H9 (cell line): ENCODE measurements at regions not wholly inside any gene's neighbourhood (a gene's known extent, or its start where the extent isn't known, plus 50 kb on each side); places are given as distances from the start of the nearest gene placed in this dataset.
A peak's percentile ranks its signal among the peaks of the same experiment; 100 is the strongest.

ENCODE experiments used
- DNase-seq: peaks from one replicate; pipeline ENCODE4 v3.0.0-alpha.2; 2017
- H2AFZ ChIP-seq: one replicate; pipeline ENCODE4 v1.6.1; 2013; ENCODE audit warnings: mild to moderate bottlenecking, low read length, control low read depth, moderate library complexity
- H2AK5ac ChIP-seq: 2 replicates; pipeline ENCODE4 v1.6.1; 2013; ENCODE audit warnings: low read length, control low read depth, mixed read lengths; ENCODE audit not compliant: insufficient read length
- H2BK120ac ChIP-seq: one replicate; pipeline ENCODE4 v1.6.1; 2013; ENCODE audit warnings: low read depth, mild to moderate bottlenecking, low read length, control low read depth, inconsistent platforms; ENCODE audit not compliant: poor library complexity, severe bottlenecking
- H2BK12ac ChIP-seq: 2 replicates; pipeline ENCODE4 v1.6.1; 2013; ENCODE audit warnings: low read length, control low read depth, mixed read lengths, low read depth; ENCODE audit not compliant: insufficient read length
- H2BK15ac ChIP-seq: 2 replicates; pipeline ENCODE4 v1.6.1; 2013; ENCODE audit warnings: low read depth, low read length, control low read depth
- H2BK20ac ChIP-seq: one replicate; pipeline ENCODE4 v1.6.1; 2013; ENCODE audit warnings: low read depth, mild to moderate bottlenecking, low read length, control low read depth, inconsistent platforms; ENCODE audit not compliant: poor library complexity, severe bottlenecking
- H2BK5ac ChIP-seq: 2 replicates; pipeline ENCODE4 v1.6.1; 2013; ENCODE audit warnings: low read length, control low read depth, mixed read lengths; ENCODE audit not compliant: insufficient read length
- H3K14ac ChIP-seq: 2 replicates; pipeline ENCODE4 v1.6.1; 2013; ENCODE audit warnings: low read length, control low read depth; ENCODE audit not compliant: insufficient read depth
- H3K18ac ChIP-seq: 2 replicates; pipeline ENCODE4 v1.6.1; 2013; ENCODE audit warnings: low read depth, mild to moderate bottlenecking, mixed read lengths, low read length, control low read depth; ENCODE audit not compliant: insufficient read length
- H3K23ac ChIP-seq: 2 replicates; pipeline ENCODE4 v1.6.1; 2013; ENCODE audit warnings: low read length, control low read depth, mixed read lengths, low read depth; ENCODE audit not compliant: insufficient read length
- H3K23me2 ChIP-seq: 2 replicates; pipeline ENCODE4 v1.6.1; 2013; ENCODE audit warnings: low read depth, mild to moderate bottlenecking, mixed read lengths, low read length, control low read depth; ENCODE audit not compliant: insufficient read length, poor library complexity, severe bottlenecking
- H3K27ac ChIP-seq: 2 replicates; pipeline ENCODE4 v1.5.1; 2013; ENCODE audit warnings: low read length, control low read depth, mixed read lengths, low read depth; ENCODE audit not compliant: insufficient read length
- H3K27me3 ChIP-seq: 2 replicates; pipeline ENCODE4 v1.6.1; 2013; ENCODE audit warnings: low read length, control low read depth, inconsistent platforms; ENCODE audit not compliant: insufficient read depth
- H3K4ac ChIP-seq: 2 replicates; pipeline ENCODE4 v1.6.1; 2013; ENCODE audit warnings: low read depth, mild to moderate bottlenecking, control low read depth, inconsistent platforms, low read length, moderate library complexity
- H3K4me1 ChIP-seq: 2 replicates; pipeline ENCODE4 v1.6.1; 2013; ENCODE audit warnings: low read length, control low read depth, inconsistent platforms; ENCODE audit not compliant: insufficient read depth
- H3K4me2 ChIP-seq: 2 replicates; pipeline ENCODE4 v1.6.1; 2013; ENCODE audit warnings: low read length, control low read depth, mixed read lengths; ENCODE audit not compliant: insufficient read length, insufficient read depth
- H3K56ac ChIP-seq: 2 replicates; pipeline ENCODE4 v1.6.1; 2013; ENCODE audit warnings: low read depth, mild to moderate bottlenecking, mixed read lengths, low read length, control low read depth; ENCODE audit not compliant: insufficient read length
- H3K79me1 ChIP-seq: 2 replicates; pipeline ENCODE4 v1.6.1; 2013; ENCODE audit warnings: low read depth, mild to moderate bottlenecking, moderate library complexity, low read length, control low read depth, inconsistent platforms; ENCODE audit not compliant: insufficient read depth, poor library complexity, severe bottlenecking
- H3K79me2 ChIP-seq: 2 replicates; pipeline ENCODE4 v1.6.1; 2013; ENCODE audit warnings: low read length, control low read depth, inconsistent platforms; ENCODE audit not compliant: insufficient read depth
- H3K9ac ChIP-seq: 2 replicates; pipeline ENCODE4 v1.6.1; 2013; ENCODE audit warnings: low read length, control low read depth, mixed read lengths; ENCODE audit not compliant: insufficient read length; ENCODE audit errors: extremely low read depth
- H3K9me3 ChIP-seq: one replicate; pipeline ENCODE4 v1.6.1; 2013; ENCODE audit warnings: low read depth, low read length, inconsistent platforms; ENCODE audit not compliant: control insufficient read depth
- H3T11ph ChIP-seq: one replicate; pipeline ENCODE4 v1.6.1; 2013; ENCODE audit warnings: mild to moderate bottlenecking, low read length, control low read depth, inconsistent platforms
- H4K20me1 ChIP-seq: one replicate; pipeline ENCODE4 v1.6.1; 2013; ENCODE audit not compliant: control insufficient read depth, insufficient read length, insufficient read depth
- H4K5ac ChIP-seq: 2 replicates; pipeline ENCODE4 v1.6.1; 2013; ENCODE audit warnings: low read depth, mild to moderate bottlenecking, mixed read lengths, low read length, control low read depth; ENCODE audit not compliant: insufficient read length
- H4K8ac ChIP-seq: replicated peaks from 2 replicates; pipeline ENCODE4 v1.6.1; 2013; ENCODE audit warnings: low read length, control low read depth, mixed read lengths, low read depth; ENCODE audit not compliant: insufficient read length
- H4K91ac ChIP-seq: 2 replicates; pipeline ENCODE4 v1.6.1; 2013; ENCODE audit warnings: low read depth, mild to moderate bottlenecking, moderate library complexity, mixed read lengths, low read length, control low read depth; ENCODE audit not compliant: insufficient read length
- H3K27ac Mint-ChIP-seq, 3 experiments: 2 replicates in 2 of 3; 3 replicates in 1 of 3; pipeline ENCODE4 v1.8.0; 2020 to 2021; ENCODE audit warnings: mixed read lengths in 3 of 3, mild to moderate bottlenecking in 1 of 3, moderate library complexity in 1 of 3
- H3K27me3 Mint-ChIP-seq: 2 replicates; pipeline ENCODE4 v1.8.0; 2021; ENCODE audit warnings: low read depth, mild to moderate bottlenecking, moderate library complexity, mixed read lengths
- H3K36me3 Mint-ChIP-seq, 3 experiments: 2 replicates in 2 of 3; 3 replicates in 1 of 3; pipeline ENCODE4 v1.8.0; 2020 to 2021; ENCODE audit warnings: low read depth in 3 of 3, mixed read lengths in 3 of 3; ENCODE audit not compliant: insufficient read depth in 1 of 3
- H3K4me1 Mint-ChIP-seq, 2 experiments: 2 replicates each; pipeline ENCODE4 v1.8.0; 2020; ENCODE audit warnings: mixed read lengths in 2 of 2
- H3K4me3 Mint-ChIP-seq, 2 experiments: 2 replicates in 1 of 2; 3 replicates in 1 of 2; pipeline ENCODE4 v1.8.0; 2020 to 2021; ENCODE audit warnings: mild to moderate bottlenecking in 2 of 2, mixed read lengths in 2 of 2, moderate library complexity in 1 of 2
- H3K9me3 Mint-ChIP-seq, 2 experiments: 2 replicates in 1 of 2; 3 replicates in 1 of 2; pipeline ENCODE4 v1.8.0; 2020; ENCODE audit warnings: mild to moderate bottlenecking in 2 of 2, mixed read lengths in 2 of 2, moderate library complexity in 1 of 2
- WGBS: extraction: QIAGEN DNeasy Blood & Tissue Kit; methylation state at CpG from one replicate; pipeline ENCODE4 v1.1.7; 2013; ENCODE audit warnings: missing lambda C conversion rate, low lambda C conversion rate, mixed read lengths; ENCODE audit not compliant: insufficient read length; ENCODE audit errors: extremely low coverage; 5-methylcytosine and 5-hydroxymethylcytosine counted together
- TF ChIP-seq, protein P1 (sequence below): fragments of 200-600 bp; sonication (generic); conservative IDR thresholded peaks from 3 replicates; pipeline ENCODE4 v1.8.0; 2021; ENCODE audit warnings: antibody characterized with exemption, mild to moderate bottlenecking

GRCh38 chr18:68083131-68083530 is 566.6 kb upstream of the DSEL start:
- no peaks in the 10 kb centered on the region for H3K36me3 Mint-ChIP-seq
- H3K27ac ChIP-seq, result no peak overlapping the region
- no CpG with 5 or more reads among the region's 4 CpGs for WGBS

More at GRCh38 chr18:68083131-68083530, 566.6 kb upstream of the DSEL start:
- no peak overlapping the region for H3K18ac ChIP-seq
- no peak overlapping the region for H2BK120ac ChIP-seq
- H3K79me2 ChIP-seq, result no peaks in the 10 kb centered on the region
- H4K91ac ChIP-seq, result no peak overlapping the region
- H3K4me1 Mint-ChIP-seq, result peaks cover 13 to 21% of the 10 kb centered on the region in 2 experiments
- H3K23me2 ChIP-seq, result no peaks in the 10 kb centered on the region
- no peak overlapping the region for H3T11ph ChIP-seq
- H3K27me3 Mint-ChIP-seq, result no peaks in the 10 kb centered on the region
- H3K23ac ChIP-seq, result no peak overlapping the region
- no peak overlapping the region for H3K4me2 ChIP-seq
- no peak overlapping the region for H3K56ac ChIP-seq
- DNase-seq, result no peak
- no peaks in the 10 kb centered on the region for H3K9me3 ChIP-seq
- TF ChIP-seq, protein P1, sequence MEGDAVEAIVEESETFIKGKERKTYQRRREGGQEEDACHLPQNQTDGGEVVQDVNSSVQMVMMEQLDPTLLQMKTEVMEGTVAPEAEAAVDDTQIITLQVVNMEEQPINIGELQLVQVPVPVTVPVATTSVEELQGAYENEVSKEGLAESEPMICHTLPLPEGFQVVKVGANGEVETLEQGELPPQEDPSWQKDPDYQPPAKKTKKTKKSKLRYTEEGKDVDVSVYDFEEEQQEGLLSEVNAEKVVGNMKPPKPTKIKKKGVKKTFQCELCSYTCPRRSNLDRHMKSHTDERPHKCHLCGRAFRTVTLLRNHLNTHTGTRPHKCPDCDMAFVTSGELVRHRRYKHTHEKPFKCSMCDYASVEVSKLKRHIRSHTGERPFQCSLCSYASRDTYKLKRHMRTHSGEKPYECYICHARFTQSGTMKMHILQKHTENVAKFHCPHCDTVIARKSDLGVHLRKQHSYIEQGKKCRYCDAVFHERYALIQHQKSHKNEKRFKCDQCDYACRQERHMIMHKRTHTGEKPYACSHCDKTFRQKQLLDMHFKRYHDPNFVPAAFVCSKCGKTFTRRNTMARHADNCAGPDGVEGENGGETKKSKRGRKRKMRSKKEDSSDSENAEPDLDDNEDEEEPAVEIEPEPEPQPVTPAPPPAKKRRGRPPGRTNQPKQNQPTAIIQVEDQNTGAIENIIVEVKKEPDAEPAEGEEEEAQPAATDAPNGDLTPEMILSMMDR, result no peak
- H2BK12ac ChIP-seq, result no peak overlapping the region
- peaks cover 2% of the 10 kb centered on the region; the same call in 1 of the 2 replicates for H3K4me1 ChIP-seq
- no peak overlapping the region for H2BK15ac ChIP-seq
- H3K4ac ChIP-seq, result no peak overlapping the region
- H3K4me3 Mint-ChIP-seq, result no peak overlapping the region
- H2BK5ac ChIP-seq, result no peak overlapping the region
- H3K9me3 Mint-ChIP-seq, result no peaks in the 10 kb centered on the region
- no peaks in the 10 kb centered on the region for H3K27me3 ChIP-seq
- no peak overlapping the region for H4K5ac ChIP-seq
- H2AK5ac ChIP-seq, result no peak overlapping the region
- no peaks in the 10 kb centered on the region for H4K20me1 ChIP-seq
- H2BK20ac ChIP-seq, result no peak overlapping the region
- 0 out of 7 replicates have a peak overlapping the region, but pooled peaks of 1 of the 3 experiments have one; percentile 9 for H3K27ac Mint-ChIP-seq
- no peak overlapping the region for H4K8ac ChIP-seq
- no peak overlapping the region for H2AFZ ChIP-seq
- H3K14ac ChIP-seq, result no peak overlapping the region
- H3K9ac ChIP-seq, result no peak overlapping the region
- H3K79me1 ChIP-seq, result no peaks in the 10 kb centered on the region
